ENCODE measurements at regions not wholly inside any gene's neighbourhood (a gene's known extent, or its start where the extent isn't known, plus 50 kb on each side); places are given as distances from the start of the nearest gene placed in this dataset.

DNA sequence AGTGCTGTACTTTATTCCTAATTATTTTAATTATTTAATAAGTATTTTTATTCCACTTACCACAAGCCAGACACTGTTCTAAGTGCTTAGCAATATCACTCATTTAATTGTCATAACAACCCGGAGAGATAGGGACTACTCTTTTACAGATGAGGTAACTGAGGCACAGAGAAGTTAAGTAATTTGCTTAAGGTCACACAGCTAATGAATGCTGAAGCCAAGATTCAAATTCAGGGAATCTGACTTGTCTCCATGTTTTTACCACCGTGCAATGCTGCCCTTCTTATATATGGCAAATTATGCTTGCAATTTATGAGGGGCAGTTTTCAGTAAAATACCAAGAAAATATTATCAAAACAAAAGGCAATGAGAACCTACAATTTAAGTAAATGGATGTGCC is 168.4 kb upstream of the KIF2A start:
- no peak for DNase-seq
- no peaks in the 10 kb centered on the region for H3K36me3 Mint-ChIP-seq
- no peak overlapping the region for H3K27ac Mint-ChIP-seq
- H3K27me3 Mint-ChIP-seq (ENCODE audit: low read depth in 3 of 3): no peaks in the 10 kb centered on the region
- no peak overlapping the region for H3K4me3 Mint-ChIP-seq
- H3K9me3 Mint-ChIP-seq: no peaks in the 10 kb centered on the region
- H3K4me1 Mint-ChIP-seq: no peaks in the 10 kb centered on the region

DNA sequence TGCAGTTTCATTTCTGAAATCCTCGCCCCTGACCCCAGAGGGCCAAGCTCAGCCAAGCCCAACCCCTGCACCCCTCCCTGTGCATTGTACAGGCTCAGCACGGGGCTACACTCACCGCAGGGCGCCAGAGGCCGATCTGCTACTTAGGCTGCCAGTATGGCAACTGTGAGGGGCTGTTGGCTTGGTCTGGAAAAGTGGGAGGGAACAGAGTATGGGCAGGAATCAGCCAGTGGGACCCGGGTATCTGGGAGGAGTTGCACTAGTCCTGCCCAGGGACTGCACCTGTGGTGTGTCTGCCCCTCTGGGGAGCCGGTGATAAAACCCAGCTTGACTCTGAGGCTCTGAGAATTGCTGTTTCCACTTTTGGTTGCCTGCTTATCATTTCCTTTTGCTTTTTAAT is 167.4 kb upstream of the KIF2A start:
- Mint-ChIP-seq H3K27ac (no peak overlapping the region), H3K4me3 (no peak overlapping the region), H3K36me3 (no peaks in the 10 kb centered on the region), H3K9me3 (no peaks in the 10 kb centered on the region), H3K27me3 (ENCODE audit: low read depth in 3 of 3) (no peaks in the 10 kb centered on the region), H3K4me1 (no peaks in the 10 kb centered on the region)
- no peak for DNase-seq

DNA sequence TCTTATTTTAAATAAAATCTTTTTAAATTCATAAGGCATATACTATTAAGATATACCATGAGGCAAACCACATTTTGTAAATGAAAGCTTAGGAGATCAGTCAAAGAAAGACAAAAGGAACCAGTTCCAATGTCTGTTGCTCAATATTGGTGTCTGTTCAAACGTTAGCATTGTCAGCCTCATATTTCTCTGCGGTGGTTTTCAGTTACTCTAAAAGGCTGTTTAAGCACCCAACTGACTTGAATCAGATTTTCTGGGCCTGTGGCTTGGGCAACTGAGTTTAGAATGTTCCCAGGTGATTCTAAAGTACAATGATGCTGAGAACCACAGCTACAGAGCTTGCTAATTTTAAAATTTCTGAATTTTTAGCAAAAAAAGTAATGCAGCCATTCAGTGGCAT is 166.3 kb upstream of the KIF2A start:
- no peaks in the 10 kb centered on the region for H3K36me3 Mint-ChIP-seq
- H3K27ac Mint-ChIP-seq: no peak overlapping the region
- H3K9me3 Mint-ChIP-seq: no peaks in the 10 kb centered on the region
- no peaks in the 10 kb centered on the region for H3K4me1 Mint-ChIP-seq
- H3K4me3 Mint-ChIP-seq: no peak overlapping the region
- H3K27me3 Mint-ChIP-seq (ENCODE audit: low read depth in 3 of 3): peaks cover 0 to 7% (median 0%) of the 10 kb centered on the region in 3 donors
- DNase-seq: no peak

DNA sequence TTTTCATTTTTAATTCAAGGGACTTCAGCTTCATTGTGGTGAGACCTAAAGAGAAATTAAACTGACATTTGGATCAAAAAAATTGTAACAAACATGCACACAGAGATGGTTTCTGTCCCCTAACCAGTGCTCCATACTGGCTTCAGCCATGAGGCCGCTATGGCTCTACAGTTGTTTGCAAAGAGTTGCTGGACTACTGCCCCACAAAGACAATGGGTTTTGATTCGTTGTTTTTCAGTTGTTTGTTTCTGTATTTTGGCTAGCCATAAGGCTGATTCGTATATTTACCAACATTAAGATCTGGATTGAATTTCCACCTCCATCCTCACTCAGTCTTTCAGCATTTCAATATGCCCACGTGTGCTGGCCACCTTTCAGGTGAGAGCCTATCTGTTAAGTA is 163.7 kb upstream of the KIF2A start:
- Mint-ChIP-seq H3K4me1 (no peaks in the 10 kb centered on the region), H3K4me3 (no peak overlapping the region), H3K27ac (no peak overlapping the region), H3K36me3 (no peaks in the 10 kb centered on the region), H3K9me3 (no peaks in the 10 kb centered on the region), H3K27me3 (ENCODE audit: low read depth in 3 of 3) (peaks cover 0 to 10% (median 2%) of the 10 kb centered on the region in 3 donors)
- DNase-seq: no peak

DNA sequence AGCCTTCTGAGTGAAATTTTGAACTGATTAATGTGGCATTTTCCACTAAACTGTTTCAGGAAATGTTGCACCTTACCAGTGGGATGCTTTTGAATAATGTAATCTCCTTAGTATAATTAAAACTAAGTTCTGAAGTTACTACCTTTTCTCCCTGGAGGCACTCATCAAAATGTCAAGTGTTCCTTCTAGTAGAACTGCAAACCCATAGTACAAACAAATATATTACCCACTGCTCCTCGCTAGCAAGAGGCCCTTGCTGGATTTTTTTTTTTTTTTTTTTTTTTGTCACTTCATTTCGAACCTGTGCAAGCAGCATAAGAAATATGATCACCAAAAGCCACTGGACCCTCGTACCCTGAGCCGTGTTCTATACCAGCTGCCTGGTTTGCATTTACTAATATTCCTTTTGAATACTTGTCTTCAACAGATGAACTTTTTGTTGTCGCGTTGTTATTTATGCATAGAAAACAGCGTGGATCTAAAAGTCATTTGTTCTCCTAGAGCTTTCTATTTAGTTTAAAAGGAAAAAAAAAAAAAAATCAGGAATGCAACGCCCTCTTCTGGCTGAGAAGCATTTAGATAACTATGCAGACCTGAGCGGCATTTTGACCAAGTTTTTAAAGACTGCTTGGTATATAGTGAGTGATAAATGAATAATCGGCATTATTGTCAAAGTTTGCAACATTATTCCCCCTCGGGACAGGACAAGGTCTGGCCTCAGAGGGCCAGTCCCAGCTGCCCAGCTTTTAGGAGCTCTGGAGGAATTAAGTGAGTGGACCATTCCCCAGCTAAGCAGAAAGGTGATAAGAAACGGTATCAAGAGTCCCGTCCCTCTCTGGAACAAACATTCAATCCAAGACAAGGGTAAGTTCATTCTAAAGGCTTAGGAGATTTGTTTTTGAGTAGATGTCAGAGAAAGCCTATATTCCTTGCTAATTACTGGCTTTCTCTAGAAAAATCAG is 162.5 kb upstream of the KIF2A start:
- DNase-seq: no peak
- H3K27me3 Mint-ChIP-seq (ENCODE audit: low read depth in 3 of 3): peaks cover 0 to 10% (median 2%) of the 10 kb centered on the region in 3 donors
- no peak overlapping the region for H3K4me3 Mint-ChIP-seq
- H3K36me3 Mint-ChIP-seq: no peaks in the 10 kb centered on the region
- no peak overlapping the region for H3K27ac Mint-ChIP-seq
- H3K4me1 Mint-ChIP-seq: no peaks in the 10 kb centered on the region
- H3K9me3 Mint-ChIP-seq: no peaks in the 10 kb centered on the region

DNA sequence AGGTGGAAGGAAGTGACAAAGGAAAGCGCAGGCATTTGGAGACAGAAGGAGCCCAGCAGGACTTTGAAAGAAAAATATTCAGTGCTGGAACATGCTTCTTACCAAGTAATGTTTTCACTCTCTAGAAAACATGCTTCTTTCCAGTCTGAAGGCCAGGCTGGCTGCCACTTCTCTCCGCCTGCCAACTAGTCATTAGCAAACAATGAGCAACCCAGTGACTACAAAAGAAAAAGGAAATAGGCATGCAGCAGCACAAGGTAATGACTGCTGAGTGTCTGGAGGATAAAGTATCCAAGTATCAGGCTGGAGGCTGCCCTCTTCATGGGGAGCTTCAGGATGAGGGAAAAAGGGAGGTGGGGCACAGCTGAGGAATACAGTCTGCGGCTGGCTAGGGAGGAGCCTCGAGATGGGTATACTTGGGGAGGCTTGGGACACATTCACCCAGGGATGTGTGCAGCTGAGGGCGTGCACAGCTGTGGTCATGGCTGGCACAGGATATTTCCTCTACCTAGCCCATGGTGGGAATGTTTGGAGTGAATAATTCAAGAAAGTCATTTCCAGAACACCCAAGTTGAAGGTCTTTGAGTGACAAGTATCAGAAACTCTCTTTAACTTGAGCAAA is 161.5 kb upstream of the KIF2A start:
- no peaks in the 10 kb centered on the region for H3K9me3 Mint-ChIP-seq
- H3K36me3 Mint-ChIP-seq: no peaks in the 10 kb centered on the region
- no peak for DNase-seq
- H3K4me1 Mint-ChIP-seq: no peaks in the 10 kb centered on the region
- H3K27ac Mint-ChIP-seq: no peak overlapping the region
- peaks cover 0 to 10% (median 5%) of the 10 kb centered on the region in 3 donors for H3K27me3 Mint-ChIP-seq (ENCODE audit: low read depth in 3 of 3)
- no peak overlapping the region for H3K4me3 Mint-ChIP-seq

DNA sequence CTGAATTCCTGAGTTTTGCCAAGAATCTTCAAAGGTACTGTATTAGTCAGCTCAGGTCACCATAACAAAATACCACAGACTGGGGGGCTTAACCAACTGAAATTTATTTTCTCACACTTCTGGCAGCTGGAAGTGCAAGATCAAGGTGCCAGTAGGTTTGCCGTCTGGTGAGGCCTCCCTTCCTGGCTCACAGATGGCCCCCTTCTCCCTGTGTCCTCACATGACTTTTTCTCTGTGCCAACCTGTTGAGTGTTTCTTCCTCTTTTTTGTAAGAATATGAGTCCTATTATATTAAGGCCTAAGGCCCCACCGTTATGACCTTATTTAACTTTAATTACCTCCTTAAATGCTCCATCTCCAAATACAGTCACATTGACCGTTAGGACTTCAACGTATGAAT is 156.1 kb upstream of the KIF2A start:
- Mint-ChIP-seq H3K4me3 (no peak overlapping the region), H3K4me1 (no peaks in the 10 kb centered on the region), H3K36me3 (no peaks in the 10 kb centered on the region), H3K9me3 (peaks cover 0 to 7% (median 0%) of the 10 kb centered on the region in 6 donors), H3K27ac (no peak overlapping the region), H3K27me3 (ENCODE audit: low read depth in 3 of 3) (peaks cover 0 to 6% (median 3%) of the 10 kb centered on the region in 3 donors)
- DNase-seq: no peak

DNA sequence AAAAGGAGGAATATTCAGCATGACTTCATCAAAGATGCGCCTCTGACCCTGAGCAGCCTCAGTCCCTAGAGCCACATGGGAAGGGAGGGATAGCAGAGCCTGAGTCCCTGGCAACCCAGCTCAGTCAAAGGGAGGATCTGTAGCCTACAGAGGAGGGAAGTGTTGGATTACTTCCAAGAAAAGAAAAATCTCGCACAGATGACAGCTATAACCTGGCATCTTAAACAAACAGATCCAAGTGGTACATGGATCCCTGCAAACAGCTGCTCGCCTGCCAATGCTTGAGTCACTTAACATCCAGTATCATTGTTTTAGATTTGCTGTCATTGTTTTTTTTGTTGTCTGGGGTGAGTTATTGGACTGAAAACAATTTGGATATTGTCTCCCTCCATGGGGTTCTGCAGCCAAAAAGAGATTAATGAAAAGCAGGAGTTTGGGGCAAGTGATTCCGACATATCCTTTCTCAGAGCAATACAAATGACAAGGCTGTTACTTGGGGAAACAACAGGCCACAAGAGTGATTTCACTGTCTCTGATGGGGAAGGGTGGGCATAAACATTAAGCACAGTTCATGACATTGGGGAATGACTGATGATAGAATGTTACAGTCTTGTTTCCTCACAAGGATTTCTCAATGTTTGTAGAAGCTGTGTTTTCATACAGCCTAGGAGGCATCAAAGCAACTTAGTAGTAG is 153.5 kb upstream of the KIF2A start:
- Mint-ChIP-seq H3K27me3 (ENCODE audit: low read depth in 3 of 3) (peaks cover 0 to 4% (median 0%) of the 10 kb centered on the region in 3 donors), H3K36me3 (peaks cover 0 to 4% (median 0%) of the 10 kb centered on the region in 3 donors), H3K27ac (no peak overlapping the region), H3K4me1 (no peaks in the 10 kb centered on the region), H3K9me3 (peaks cover 0 to 14% (median 5%) of the 10 kb centered on the region in 6 donors), H3K4me3 (no peak overlapping the region)
- no peak for DNase-seq

DNA sequence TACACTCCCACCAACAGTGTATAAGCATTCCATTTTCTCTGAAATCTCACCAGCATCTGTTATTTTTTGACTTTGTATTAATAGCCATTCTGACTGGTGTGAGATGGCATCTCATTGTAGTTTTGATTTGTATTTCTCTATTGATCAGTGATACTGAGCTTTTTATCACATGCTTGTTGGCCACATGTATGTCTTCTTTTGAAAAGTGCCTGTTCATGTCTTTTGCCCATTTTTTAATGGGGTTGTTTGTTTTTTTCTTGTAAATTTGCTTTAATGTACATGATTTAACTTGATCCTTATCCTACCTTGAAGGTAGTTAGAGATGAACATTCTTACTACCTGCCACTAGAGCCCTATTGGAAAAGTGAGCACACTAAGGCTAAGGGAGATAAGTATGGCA is 151.2 kb upstream of the KIF2A start:
- no peak for DNase-seq
- Mint-ChIP-seq H3K36me3 (peaks cover 0 to 4% (median 0%) of the 10 kb centered on the region in 3 donors), H3K9me3 (peaks cover 0 to 14% (median 5%) of the 10 kb centered on the region in 6 donors), H3K27ac (no peak overlapping the region), H3K4me3 (no peak overlapping the region), H3K27me3 (ENCODE audit: low read depth in 3 of 3) (peaks cover 0 to 2% (median 0%) of the 10 kb centered on the region in 3 donors), H3K4me1 (no peaks in the 10 kb centered on the region)

DNA sequence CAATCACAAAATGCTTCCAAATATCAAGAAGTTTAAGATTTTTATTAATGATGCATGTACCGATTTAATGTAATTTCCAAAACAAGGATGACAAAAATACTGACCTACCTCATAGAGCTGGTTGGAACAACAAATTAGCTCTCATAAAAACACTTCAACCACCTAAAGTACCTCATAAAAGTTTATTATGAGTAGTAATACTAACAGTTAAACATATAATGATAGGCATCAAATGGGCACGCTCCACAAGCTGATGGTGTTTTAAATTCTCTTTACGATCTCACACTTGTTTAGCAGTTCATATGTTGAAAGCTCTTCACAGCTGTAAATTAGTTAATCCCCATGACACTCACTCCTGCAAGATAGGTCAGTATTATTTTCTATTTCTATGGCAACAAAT is 150.0 kb upstream of the KIF2A start:
- peaks cover 0 to 4% (median 0%) of the 10 kb centered on the region in 3 donors for H3K36me3 Mint-ChIP-seq
- no peak overlapping the region for H3K27ac Mint-ChIP-seq
- no peaks in the 10 kb centered on the region for H3K4me1 Mint-ChIP-seq
- DNase-seq: no peak
- H3K9me3 Mint-ChIP-seq: peaks cover 0 to 14% (median 5%) of the 10 kb centered on the region in 6 donors
- H3K4me3 Mint-ChIP-seq: no peak overlapping the region
- peaks cover 0 to 5% (median 2%) of the 10 kb centered on the region in 3 donors for H3K27me3 Mint-ChIP-seq (ENCODE audit: low read depth in 3 of 3)

DNA sequence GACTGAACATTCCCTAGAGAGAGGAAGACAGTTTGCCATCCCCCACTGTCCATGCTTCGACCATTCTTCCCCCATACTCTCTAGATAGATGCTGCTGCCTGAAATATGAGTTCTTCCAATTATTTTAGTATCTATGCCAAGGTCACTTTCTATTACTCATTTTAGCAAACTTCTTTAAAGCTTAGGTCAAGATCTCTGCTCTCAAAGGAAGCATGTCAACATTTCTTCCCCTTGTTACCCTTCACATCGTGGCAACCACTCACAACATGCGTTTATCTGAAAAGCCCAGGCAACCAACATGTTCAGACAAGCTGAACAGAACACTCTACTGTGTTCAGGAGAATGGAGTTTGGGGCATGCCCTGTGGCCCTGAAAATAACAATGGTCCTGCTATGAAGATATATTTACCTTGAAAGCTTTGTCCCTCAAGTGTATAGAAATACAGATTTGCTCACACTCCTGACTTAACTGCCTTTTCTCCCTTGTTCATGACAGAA is 138.4 kb upstream of the KIF2A start:
- H3K4me1 Mint-ChIP-seq: no peaks in the 10 kb centered on the region
- H3K36me3 Mint-ChIP-seq: no peaks in the 10 kb centered on the region
- no peak for DNase-seq
- no peaks in the 10 kb centered on the region for H3K9me3 Mint-ChIP-seq
- H3K27ac Mint-ChIP-seq: no peak overlapping the region
- no peak overlapping the region for H3K4me3 Mint-ChIP-seq
- H3K27me3 Mint-ChIP-seq (ENCODE audit: low read depth in 3 of 3): peaks cover 1 to 4% (median 2%) of the 10 kb centered on the region in 3 donors

DNA sequence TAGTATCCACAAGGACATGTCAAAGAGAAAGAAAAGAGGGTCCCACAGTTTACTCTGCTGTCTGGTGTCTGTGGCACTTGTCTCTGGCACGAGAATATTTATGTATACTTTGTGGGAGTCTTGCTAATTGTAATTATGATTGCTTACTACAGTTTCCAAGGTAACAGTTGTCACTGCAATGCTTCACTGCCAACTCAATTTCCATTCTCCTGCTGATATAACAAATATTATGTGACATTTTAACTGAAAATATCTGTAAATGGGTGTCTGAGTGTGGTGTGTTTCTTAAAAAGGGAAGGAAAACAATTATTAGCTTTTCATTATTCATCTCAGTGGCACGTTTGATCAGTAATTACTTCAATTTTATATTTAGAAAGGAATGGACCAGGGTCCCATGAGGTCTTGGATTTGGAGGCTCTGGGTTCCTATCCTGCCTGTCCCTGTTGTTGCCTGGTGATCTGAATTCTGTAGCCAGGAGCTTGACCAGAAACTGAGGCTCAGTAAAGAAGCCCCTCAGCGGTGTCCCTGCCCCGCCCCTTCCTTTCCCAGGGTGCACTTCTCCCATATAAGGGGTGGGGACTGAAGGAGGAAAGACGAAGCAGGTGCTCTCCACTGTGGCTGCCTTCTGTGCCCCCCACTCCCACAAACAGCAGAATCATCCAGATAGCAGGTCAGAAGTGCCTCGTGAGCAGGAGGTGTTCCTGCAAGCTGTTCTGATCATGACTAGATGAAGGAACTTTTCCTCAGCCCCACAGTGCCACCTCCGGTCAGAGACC is 137.3 kb upstream of the KIF2A start:
- no peak overlapping the region for H3K4me3 Mint-ChIP-seq
- peaks cover 1 to 4% (median 4%) of the 10 kb centered on the region in 3 donors for H3K27me3 Mint-ChIP-seq (ENCODE audit: low read depth in 3 of 3)

DNA sequence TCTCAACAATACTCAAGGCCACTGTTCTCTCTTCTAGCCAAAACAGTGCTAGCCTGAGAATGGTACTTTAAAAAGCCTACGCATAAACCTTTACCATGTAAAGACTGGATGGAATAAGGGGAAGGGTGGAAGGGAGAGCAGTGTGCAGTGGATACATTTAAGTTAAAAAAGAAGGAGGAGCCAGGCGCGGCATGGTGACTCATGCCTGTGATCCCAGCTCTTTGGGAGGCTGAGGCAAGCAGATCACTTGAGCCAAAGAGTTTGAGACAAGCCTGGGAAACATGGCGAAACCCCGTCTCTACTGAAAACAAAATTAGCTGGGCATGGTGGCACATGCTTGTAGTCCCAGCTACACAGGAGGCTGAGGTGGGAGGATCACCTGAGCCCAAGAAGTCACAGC is 127.7 kb upstream of the KIF2A start:
- Mint-ChIP-seq H3K4me1 (no peaks in the 10 kb centered on the region), H3K27me3 (ENCODE audit: low read depth in 3 of 3) (peaks cover 2 to 9% (median 2%) of the 10 kb centered on the region in 3 donors), H3K27ac (no peak overlapping the region)

More for the DNA sequence above, 137.3 kb upstream of the KIF2A start:
- Mint-ChIP-seq H3K4me1 (no peaks in the 10 kb centered on the region), H3K36me3 (no peaks in the 10 kb centered on the region), H3K9me3 (no peaks in the 10 kb centered on the region), H3K27ac (no peak overlapping the region)
- DNase-seq: no peak

More for the DNA sequence above, 127.7 kb upstream of the KIF2A start:
- no peak overlapping the region for H3K4me3 Mint-ChIP-seq
- DNase-seq: no peak
- H3K36me3 Mint-ChIP-seq: no peaks in the 10 kb centered on the region
- H3K9me3 Mint-ChIP-seq: no peaks in the 10 kb centered on the region

Data from immature natural killer cell (primary cell).